Activated T-cell treated with anti-CD3 and anti-CD28 coated beads, Interleukin-2, amount 50 U/mL, for 4 hours (primary cell): ENCODE measurements at regions not wholly inside any gene's neighbourhood (a gene's known extent, or its start where the extent isn't known, plus 50 kb on each side); places are given as distances from the start of the nearest gene placed in this dataset.

ENCODE experiments used
- ATAC-seq, 2 donors: fragments of 200-7000 bp; cut with Tn5 transposase; one replicate each; pipeline ENCODE4 v1.10.0; 2021
- DNase-seq: peaks from one replicate; pipeline ENCODE4 v3.0.0-alpha.2; 2020
- H3K27me3 Mint-ChIP-seq: one replicate; pipeline ENCODE4 v1.8.0; 2021; ENCODE audit warnings: low read depth, mixed read lengths
- H3K36me3 Mint-ChIP-seq: one replicate; pipeline ENCODE4 v1.8.0; 2022; ENCODE audit warnings: mixed read lengths; ENCODE audit not compliant: insufficient read depth
- H3K4me1 Mint-ChIP-seq: one replicate; pipeline ENCODE4 v1.8.0; 2021; ENCODE audit warnings: low read depth, mixed read lengths
- H3K4me3 Mint-ChIP-seq: one replicate; pipeline ENCODE4 v1.8.0; 2021; ENCODE audit warnings: mild to moderate bottlenecking, moderate library complexity, mixed read lengths
- H3K9me3 Mint-ChIP-seq: one replicate; pipeline ENCODE4 v1.8.0; 2021; ENCODE audit warnings: mixed read lengths

GRCh38 chr2:21590026-21590690 is 466.4 kb downstream of the TDRD15 start:
- Mint-ChIP-seq H3K9me3 (no peaks in the 10 kb centered on the region), H3K4me3 (no peak overlapping the region), H3K4me1 (no peaks in the 10 kb centered on the region), H3K36me3 (no peaks in the 10 kb centered on the region), H3K27me3 (no peaks in the 10 kb centered on the region)
- ATAC-seq = no peak
- DNase-seq = no peak

- H3K27me3 Mint-ChIP-seq = no peaks in the 10 kb centered on the region
- no peak overlapping the region for H3K4me3 Mint-ChIP-seq
- ATAC-seq = no peak
- no peaks in the 10 kb centered on the region for H3K4me1 Mint-ChIP-seq
- peaks cover 4% of the 10 kb centered on the region for H3K9me3 Mint-ChIP-seq
- no peak for DNase-seq
- H3K36me3 Mint-ChIP-seq = no peaks in the 10 kb centered on the region
These were observed 468.2 kb downstream of the TDRD15 start for GRCh38 chr2:21591926-21592325.

GRCh38 chr2:21599417-21599816 is 475.6 kb downstream of the TDRD15 start:
- DNase-seq (no peak), ATAC-seq (no peak)
- Mint-ChIP-seq H3K4me3 (no peak overlapping the region), H3K27me3 (no peaks in the 10 kb centered on the region), H3K4me1 (no peaks in the 10 kb centered on the region), H3K9me3 (peaks cover 4% of the 10 kb centered on the region), H3K36me3 (no peaks in the 10 kb centered on the region)

GRCh38 chr2:21602789-21603188 is 479.0 kb downstream of the TDRD15 start:
- Mint-ChIP-seq H3K36me3 (no peaks in the 10 kb centered on the region), H3K27me3 (no peaks in the 10 kb centered on the region), H3K4me1 (no peaks in the 10 kb centered on the region), H3K4me3 (no peak overlapping the region), H3K9me3 (no peaks in the 10 kb centered on the region)
- no peak for DNase-seq
- ATAC-seq = no peak

- Mint-ChIP-seq H3K4me1 (no peaks in the 10 kb centered on the region), H3K27me3 (no peaks in the 10 kb centered on the region), H3K36me3 (no peaks in the 10 kb centered on the region), H3K4me3 (no peak overlapping the region), H3K9me3 (peaks cover 8% of the 10 kb centered on the region)
- no peak for ATAC-seq
- no peak for DNase-seq
These were observed 483.8 kb downstream of the TDRD15 start for GRCh38 chr2:21607572-21607971.

- DNase-seq (no peak), ATAC-seq (no peak)
- no peaks in the 10 kb centered on the region for H3K36me3 Mint-ChIP-seq
- H3K27me3 Mint-ChIP-seq = no peaks in the 10 kb centered on the region
- no peaks in the 10 kb centered on the region for H3K4me1 Mint-ChIP-seq
- H3K9me3 Mint-ChIP-seq = peaks cover 12% of the 10 kb centered on the region
- no peak overlapping the region for H3K4me3 Mint-ChIP-seq
These were observed 486.5 kb downstream of the TDRD15 start for GRCh38 chr2:21610304-21610703.

- peaks cover 21% of the 10 kb centered on the region for H3K9me3 Mint-ChIP-seq
- no peaks in the 10 kb centered on the region for H3K4me1 Mint-ChIP-seq
- ATAC-seq = no peak
These were observed 494.2 kb downstream of the TDRD15 start for GRCh38 chr2:21617885-21618434.

GRCh38 chr2:21620771-21621170 is 497.0 kb downstream of the TDRD15 start:
- no peaks in the 10 kb centered on the region for H3K27me3 Mint-ChIP-seq
- H3K4me3 Mint-ChIP-seq = no peak overlapping the region
- H3K4me1 Mint-ChIP-seq = no peaks in the 10 kb centered on the region
- ATAC-seq (no peak), DNase-seq (no peak)
- peaks cover 19% of the 10 kb centered on the region for H3K9me3 Mint-ChIP-seq
- no peaks in the 10 kb centered on the region for H3K36me3 Mint-ChIP-seq

More at GRCh38 chr2:21617885-21618434, 494.2 kb downstream of the TDRD15 start:
- Mint-ChIP-seq H3K27me3 (no peaks in the 10 kb centered on the region), H3K4me3 (no peak overlapping the region), H3K36me3 (no peaks in the 10 kb centered on the region)
- DNase-seq = no peak

GRCh38 chr2:21627938-21628337 is 504.2 kb downstream of the TDRD15 start:
- DNase-seq (no peak), ATAC-seq (no peak)
- Mint-ChIP-seq H3K4me1 (no peaks in the 10 kb centered on the region), H3K9me3 (peaks cover 9% of the 10 kb centered on the region), H3K27me3 (no peaks in the 10 kb centered on the region), H3K4me3 (no peak overlapping the region), H3K36me3 (no peaks in the 10 kb centered on the region)

GRCh38 chr2:21633015-21633414 is 509.2 kb downstream of the TDRD15 start:
- Mint-ChIP-seq H3K27me3 (no peaks in the 10 kb centered on the region), H3K4me3 (no peak overlapping the region), H3K9me3 (peaks cover 4% of the 10 kb centered on the region), H3K4me1 (no peaks in the 10 kb centered on the region), H3K36me3 (no peaks in the 10 kb centered on the region)
- ATAC-seq (no peak), DNase-seq (no peak)

- no peak for DNase-seq
- no peaks in the 10 kb centered on the region for H3K36me3 Mint-ChIP-seq
- no peaks in the 10 kb centered on the region for H3K27me3 Mint-ChIP-seq
- no peak overlapping the region for H3K4me3 Mint-ChIP-seq
- H3K9me3 Mint-ChIP-seq = peaks cover 4% of the 10 kb centered on the region
- ATAC-seq = no peak
- no peaks in the 10 kb centered on the region for H3K4me1 Mint-ChIP-seq
These were observed 509.7 kb downstream of the TDRD15 start for GRCh38 chr2:21633466-21633865.

GRCh38 chr2:21633911-21634310 is 510.1 kb downstream of the TDRD15 start:
- H3K9me3 Mint-ChIP-seq = peaks cover 4% of the 10 kb centered on the region
- H3K4me3 Mint-ChIP-seq = no peak overlapping the region
- ATAC-seq (no peak), DNase-seq (no peak)
- H3K27me3 Mint-ChIP-seq = no peaks in the 10 kb centered on the region
- H3K36me3 Mint-ChIP-seq = no peaks in the 10 kb centered on the region
- H3K4me1 Mint-ChIP-seq = no peaks in the 10 kb centered on the region

- H3K9me3 Mint-ChIP-seq = peaks cover 5% of the 10 kb centered on the region
- ATAC-seq = no peak
- no peaks in the 10 kb centered on the region for H3K4me1 Mint-ChIP-seq
- no peaks in the 10 kb centered on the region for H3K36me3 Mint-ChIP-seq
- no peak overlapping the region for H3K4me3 Mint-ChIP-seq
- no peaks in the 10 kb centered on the region for H3K27me3 Mint-ChIP-seq
- no peak for DNase-seq
These were observed 516.3 kb downstream of the TDRD15 start for GRCh38 chr2:21640046-21640445.

- ATAC-seq = no peak
- no peaks in the 10 kb centered on the region for H3K36me3 Mint-ChIP-seq
- H3K27me3 Mint-ChIP-seq = no peaks in the 10 kb centered on the region
- peaks cover 8% of the 10 kb centered on the region for H3K9me3 Mint-ChIP-seq
- DNase-seq = no peak
- no peaks in the 10 kb centered on the region for H3K4me1 Mint-ChIP-seq
- no peak overlapping the region for H3K4me3 Mint-ChIP-seq
These were observed 518.9 kb downstream of the TDRD15 start for GRCh38 chr2:21642647-21643046.

GRCh38 chr2:21643180-21643579 is 519.4 kb downstream of the TDRD15 start:
- H3K36me3 Mint-ChIP-seq = no peaks in the 10 kb centered on the region
- DNase-seq (no peak), ATAC-seq (no peak)
- no peaks in the 10 kb centered on the region for H3K4me1 Mint-ChIP-seq
- H3K9me3 Mint-ChIP-seq = peaks cover 8% of the 10 kb centered on the region
- H3K27me3 Mint-ChIP-seq = no peaks in the 10 kb centered on the region
- H3K4me3 Mint-ChIP-seq = no peak overlapping the region
